HCT116 (cell line): ENCODE measurements at regions not wholly inside any gene's neighbourhood (a gene's known extent, or its start where the extent isn't known, plus 50 kb on each side); places are given as distances from the start of the nearest gene placed in this dataset.

Experiments used
- ATAC-seq: fragments of 200-7000 bp; cut with Tn5 transposase; 2 replicates; pipeline ENCODE4 v1.9.1; 2020; ENCODE audit warnings: mild to moderate bottlenecking, moderate library complexity
- BruUV-seq: library from RNA; stranded (reverse); fragments of 400-500 nt; replicated peaks from 2 replicates; lab custom pipeline; 2021; lab: Mats Ljungman, UMichigan
- CTCF ChIA-PET: fragments of 300-600 bp; sonication (Branson Sonifier 250); formaldehyde crosslinking; loops from one replicate; lab custom pipeline; 2021; ENCODE audit warnings: antibody characterized with exemption; lab: Charles Lee
- POLR2A ChIA-PET: fragments of 300-600, 350-600 bp; sonication (Branson Sonifier 250); formaldehyde crosslinking; loops from one replicate; lab custom pipeline; 2021; ENCODE audit warnings: antibody characterized with exemption; lab: Charles Lee
- RAD21 ChIA-PET, 2 experiments: fragments of 300-600 bp; sonication (Branson Sonifier 250); formaldehyde crosslinking; loops; one replicate each; lab custom pipeline; 2023; ENCODE audit warnings: low total read pairs in 2 of 2; ENCODE audit not compliant: uncharacterized antibody in 2 of 2, unreplicated experiment in 2 of 2, low non-redundant PET in 1 of 2; lab: Charles Lee
- DNase-seq: peaks from one replicate; pipeline ENCODE4 v3.0.0-alpha.2; 2010; ENCODE audit warnings: low read depth, low spot score
- H2AFZ ChIP-seq: fragments of 200-600 bp; shearing (Covaris generic), sonication (generic); 2 replicates; pipeline ENCODE4 v1.6.1; 2017; ENCODE audit warnings: low read depth, mixed run types, mixed read lengths, antibody characterized with exemption, low read length; ENCODE audit not compliant: poor library complexity, severe bottlenecking
- H3K27ac ChIP-seq: 2 replicates; pipeline ENCODE4 v1.5.1; 2012; ENCODE audit warnings: low read depth, low read length
- H3K27me3 ChIP-seq: fragments of 200-600 bp; sonication (generic); 2 replicates; pipeline ENCODE4 v1.6.1; 2016; ENCODE audit warnings: mixed run types, low read length, mixed read lengths; ENCODE audit not compliant: insufficient read depth
- H3K36me3 ChIP-seq, 2 experiments: fragments of 200-500 bp in 1 of 2; fragments of 200-600 bp in 1 of 2; sonication (Bioruptor generic) in 1 of 2; sonication (generic) in 1 of 2; 2 replicates each; pipeline versions ENCODE4 v1.5.1 to v1.6.1; 2014 to 2016; ENCODE audit warnings: low read length in 2 of 2, inconsistent platforms in 1 of 2, mixed read lengths in 1 of 2, mixed run types in 1 of 2; ENCODE audit not compliant: insufficient read depth in 2 of 2, control insufficient read depth in 1 of 2
- H3K4me1 ChIP-seq, 2 experiments: fragments of 200-600 bp in 1 of 2; sonication (generic) in 1 of 2; 2 replicates each; pipeline versions ENCODE4 v1.5.1 to v1.6.1; 2012 to 2017; ENCODE audit warnings: low read length in 2 of 2, inconsistent platforms in 1 of 2, mild to moderate bottlenecking in 1 of 2, mixed read lengths in 1 of 2, mixed run types in 1 of 2, moderate library complexity in 1 of 2; ENCODE audit not compliant: insufficient read depth in 2 of 2, control insufficient read depth in 1 of 2
- H3K4me2 ChIP-seq: fragments of 200-600 bp; sonication (generic); 2 replicates; pipeline ENCODE4 v1.6.1; 2017; ENCODE audit warnings: mixed run types, low read length, mixed read lengths
- H3K4me3 ChIP-seq, 2 experiments: fragments of 200-600 bp in 1 of 2; sonication (generic) in 1 of 2; replicated peaks in 1 of 2; 2 replicates each; pipeline ENCODE4 v1.5.1; 2011 to 2016; ENCODE audit warnings: low read length in 2 of 2, control low read depth in 1 of 2, low read depth in 1 of 2, mild to moderate bottlenecking in 1 of 2, mixed read lengths in 1 of 2, mixed run types in 1 of 2
- H3K79me2 ChIP-seq: fragments of 200-600 bp; sonication (generic); 2 replicates; pipeline ENCODE4 v1.6.1; 2017; ENCODE audit warnings: mild to moderate bottlenecking, mixed run types, low read length, moderate library complexity, mixed read lengths; ENCODE audit not compliant: insufficient read depth
- H3K9ac ChIP-seq: fragments of 200-600 bp; sonication (generic); 2 replicates; pipeline ENCODE4 v1.6.1; 2016; ENCODE audit warnings: low read length, mixed read lengths
- H3K9me2 ChIP-seq: fragments of 200-600 bp; sonication (generic), shearing (Covaris generic); 2 replicates; pipeline ENCODE4 v1.6.1; 2017; ENCODE audit warnings: mixed run types, mild to moderate bottlenecking, moderate library complexity; ENCODE audit not compliant: insufficient read depth
- H3K9me3 ChIP-seq, 2 experiments: fragments of 200-500 bp in 1 of 2; fragments of 200-600 bp in 1 of 2; sonication (Bioruptor generic) in 1 of 2; sonication (generic) in 1 of 2; 2 replicates each; pipeline ENCODE4 v1.6.1; 2014 to 2017; ENCODE audit warnings: low read length in 2 of 2, mixed read lengths in 2 of 2, inconsistent platforms in 1 of 2, low read depth in 1 of 2, mild to moderate bottlenecking in 1 of 2, mixed run types in 1 of 2, moderate library complexity in 1 of 2; ENCODE audit not compliant: control insufficient read depth in 1 of 2, insufficient read depth in 1 of 2
- H4K20me1 ChIP-seq: fragments of 200-600 bp; sonication (generic), shearing (Covaris generic); 2 replicates; pipeline ENCODE4 v1.6.1; 2017; ENCODE audit warnings: mixed run types, mild to moderate bottlenecking, moderate library complexity; ENCODE audit not compliant: insufficient read depth
- ATF3 ChIP-seq: IDR thresholded peaks from 2 replicates; pipeline ENCODE4 v1.6.1; 2012
- CBX3 ChIP-seq: IDR thresholded peaks from 2 replicates; pipeline ENCODE4 v1.6.1; 2012; ENCODE audit warnings: low read depth
- CTCF ChIP-seq, 3 experiments: fragments of 200-600 bp in 1 of 3; sonication (generic) in 1 of 3; IDR thresholded peaks in 2 of 3; conservative IDR thresholded peaks in 1 of 3; 2 replicates each; pipeline ENCODE4 v1.5.1; 2012 to 2017; ENCODE audit warnings: low read depth in 2 of 3, low read length in 2 of 3, antibody characterized with exemption in 1 of 3, borderline replicate concordance in 1 of 3, control low read depth in 1 of 3, mild to moderate bottlenecking in 1 of 3, mixed read lengths in 1 of 3, mixed run types in 1 of 3, moderate library complexity in 1 of 3; ENCODE audit not compliant: insufficient read depth in 1 of 3
- EGR1 ChIP-seq: IDR thresholded peaks from 2 replicates; pipeline ENCODE4 v1.6.1; 2012; ENCODE audit warnings: low read depth
- EZH2 ChIP-seq: fragments of 200-600 bp; sonication (generic); IDR thresholded peaks from 2 replicates; pipeline ENCODE4 v1.6.1; 2017; ENCODE audit warnings: antibody characterized with exemption, mixed run types
- EZH2phosphoT487 ChIP-seq: fragments of 200-600 bp; IDR thresholded peaks from 2 replicates; pipeline ENCODE4 v1.6.1; 2018; ENCODE audit warnings: antibody characterized with exemption, borderline replicate concordance
- MAX ChIP-seq: IDR thresholded peaks from 2 replicates; pipeline ENCODE4 v1.6.1; 2012
- POLR2A ChIP-seq: IDR thresholded peaks from 2 replicates; pipeline ENCODE4 v1.7.0; 2011; ENCODE audit warnings: borderline replicate concordance; ENCODE audit not compliant: insufficient read depth, insufficient read length; ENCODE audit errors: extremely low read depth
- POLR2AphosphoS5 ChIP-seq: IDR thresholded peaks from 2 replicates; pipeline ENCODE4 v1.6.1; 2011; ENCODE audit warnings: mild to moderate bottlenecking, low read depth, low read length, moderate library complexity
- REST ChIP-seq: IDR thresholded peaks from 2 replicates; pipeline ENCODE4 v1.6.1; 2012; ENCODE audit warnings: low read depth
- SP1 ChIP-seq: IDR thresholded peaks from 2 replicates; pipeline ENCODE4 v1.6.1; 2012; ENCODE audit warnings: low read depth
- TCF7L2 ChIP-seq: IDR thresholded peaks from 2 replicates; pipeline ENCODE4 v1.7.0; 2011; ENCODE audit warnings: borderline replicate concordance, inconsistent platforms; ENCODE audit not compliant: insufficient read depth, insufficient read length; ENCODE audit errors: extremely low read depth
- YY1 ChIP-seq: IDR thresholded peaks from 2 replicates; pipeline ENCODE4 v1.6.1; 2011; ENCODE audit warnings: low read length, low read depth, moderate library complexity, mild to moderate bottlenecking; ENCODE audit not compliant: insufficient replicate concordance; ENCODE audit errors: extremely low read depth
- ZNF274 ChIP-seq: fragments of 200-500 bp; sonication (Bioruptor generic); IDR thresholded peaks from 2 replicates; pipeline ENCODE4 v1.6.1; 2014; ENCODE audit warnings: mild to moderate bottlenecking, low read depth, low read length, inconsistent platforms
- intact Hi-C: fragments of 100-400 bp; cut with micrococcal nuclease; formaldehyde crosslinking; loops from 2 replicates; pipeline ENCODE4 v1.10.0; 2022

- Histone ChIP-seq H4K20me1 (no peaks in the 10 kb centered on the region), H3K4me3 (no peak overlapping the region), H3K9me2 (no peaks in the 10 kb centered on the region), H2AFZ (no peak overlapping the region), H3K27ac (no peak overlapping the region), H3K27me3 (0 out of 2 replicates have a peak, but pooled peaks cover 6% of the 10 kb centered on the region), H3K79me2 (no peaks in the 10 kb centered on the region), H3K36me3 (no peaks in the 10 kb centered on the region), H3K9ac (no peak overlapping the region), H3K4me2 (no peak overlapping the region), H3K4me1 (no peaks in the 10 kb centered on the region), H3K9me3 (no peaks in the 10 kb centered on the region)
- CTCF ChIA-PET: no interaction called here
- no TSS peak for BruUV-seq
- DNase-seq (no peak), ATAC-seq (no peak)
- RAD21 ChIA-PET: no interaction called here
- intact Hi-C loops: no loop called here
- POLR2A ChIA-PET: no interaction called here
- no peak for TF ChIP-seq ZNF274
- no peak for TF ChIP-seq POLR2A
- TF ChIP-seq TCF7L2: no peak
- TF ChIP-seq ATF3: no peak
- TF ChIP-seq SP1: no peak
These were observed 250.7 kb upstream of the RASGEF1B start for GRCh38 chr4:81722290-81722851.

GRCh38 chr4:81715757-81716156, 244.1 kb upstream of the RASGEF1B start:
- Histone ChIP-seq H3K4me3 (no peak overlapping the region), H3K79me2 (no peaks in the 10 kb centered on the region), H3K9ac (no peak overlapping the region), H2AFZ (no peak overlapping the region), H4K20me1 (no peaks in the 10 kb centered on the region), H3K9me2 (no peaks in the 10 kb centered on the region), H3K27me3 (0 out of 2 replicates have a peak, but pooled peaks cover 4% of the 10 kb centered on the region), H3K4me1 (no peaks in the 10 kb centered on the region), H3K27ac (no peak overlapping the region), H3K36me3 (no peaks in the 10 kb centered on the region), H3K4me2 (no peak overlapping the region), H3K9me3 (no peaks in the 10 kb centered on the region)
- no TSS peak for BruUV-seq
- no peak for DNase-seq
- ChIA-PET CTCF (no interaction called here), POLR2A (no interaction called here), RAD21 (no interaction called here)
- no peak for ATAC-seq
- intact Hi-C loops: no loop called here
- no peak for TF ChIP-seq POLR2AphosphoS5
- no peak for TF ChIP-seq ATF3
- no peak for TF ChIP-seq CBX3
- no peak for TF ChIP-seq SP1
- TF ChIP-seq EGR1: no peak
- no peak for TF ChIP-seq CTCF (IDR thresholded peaks at IDR 0.05 in 2 of 3, conservative IDR thresholded peaks at IDR 0.05 in 1 of 3; ENCODE audit: borderline replicate concordance in 1 of 3, insufficient read depth in 1 of 3, low read depth in 2 of 3, low read length in 2 of 3)
- no peak for TF ChIP-seq MAX
- no peak for TF ChIP-seq REST
- no peak for TF ChIP-seq EZH2phosphoT487
- no peak for TF ChIP-seq EZH2
- TF ChIP-seq TCF7L2: no peak
- no peak for TF ChIP-seq YY1
